Peyer's patch (tissue), 4 donors: ENCODE measurements at regions not wholly inside any gene's neighbourhood (a gene's known extent, or its start where the extent isn't known, plus 50 kb on each side); places are given as distances from the start of the nearest gene placed in this dataset.

Experiments used
- POLR2A ChIP-seq, 2 donors: fragments of 450-650 bp; IDR thresholded peaks; one replicate each; pipeline ENCODE4 v1.5.1; 2017; ENCODE audit warnings: antibody characterized with exemption in 2 of 2, mild to moderate bottlenecking in 2 of 2, moderate library complexity in 2 of 2
- TF ChIP-seq, protein P1 (sequence below), 6 experiments: fragments of 450-650 bp in 4 of 6; fragments of 200-600 bp in 2 of 6; sonication (generic) in 1 of 6; IDR thresholded peaks; one replicate each; pipeline ENCODE4 v1.5.1; 2017 to 2019; ENCODE audit warnings: antibody characterized with exemption in 6 of 6, mild to moderate bottlenecking in 3 of 6, moderate library complexity in 1 of 6

DNA sequence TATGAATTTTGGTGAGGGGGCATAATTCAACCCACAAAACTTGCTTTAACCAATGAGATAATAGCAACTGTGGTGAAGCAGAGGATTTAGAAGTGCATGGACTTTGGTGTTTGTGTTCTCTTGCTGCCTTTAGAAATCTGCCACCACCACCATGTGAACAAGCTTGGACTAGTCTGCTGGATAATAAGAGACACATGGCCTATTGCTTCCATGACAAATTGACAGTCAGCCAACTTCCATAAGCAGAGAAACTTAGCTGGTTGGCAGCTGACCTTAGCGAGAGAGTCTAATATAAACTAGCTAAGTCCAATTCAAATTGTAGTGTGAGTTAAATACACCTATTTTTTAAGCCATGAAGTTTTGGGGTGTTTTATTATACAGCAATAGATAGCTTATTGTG lies 482.1 kb upstream of the ANO5 start:
- TF ChIP-seq, protein P1, sequence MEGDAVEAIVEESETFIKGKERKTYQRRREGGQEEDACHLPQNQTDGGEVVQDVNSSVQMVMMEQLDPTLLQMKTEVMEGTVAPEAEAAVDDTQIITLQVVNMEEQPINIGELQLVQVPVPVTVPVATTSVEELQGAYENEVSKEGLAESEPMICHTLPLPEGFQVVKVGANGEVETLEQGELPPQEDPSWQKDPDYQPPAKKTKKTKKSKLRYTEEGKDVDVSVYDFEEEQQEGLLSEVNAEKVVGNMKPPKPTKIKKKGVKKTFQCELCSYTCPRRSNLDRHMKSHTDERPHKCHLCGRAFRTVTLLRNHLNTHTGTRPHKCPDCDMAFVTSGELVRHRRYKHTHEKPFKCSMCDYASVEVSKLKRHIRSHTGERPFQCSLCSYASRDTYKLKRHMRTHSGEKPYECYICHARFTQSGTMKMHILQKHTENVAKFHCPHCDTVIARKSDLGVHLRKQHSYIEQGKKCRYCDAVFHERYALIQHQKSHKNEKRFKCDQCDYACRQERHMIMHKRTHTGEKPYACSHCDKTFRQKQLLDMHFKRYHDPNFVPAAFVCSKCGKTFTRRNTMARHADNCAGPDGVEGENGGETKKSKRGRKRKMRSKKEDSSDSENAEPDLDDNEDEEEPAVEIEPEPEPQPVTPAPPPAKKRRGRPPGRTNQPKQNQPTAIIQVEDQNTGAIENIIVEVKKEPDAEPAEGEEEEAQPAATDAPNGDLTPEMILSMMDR (IDR thresholded peaks at IDR 0.05) = no peak
- TF ChIP-seq POLR2A (IDR thresholded peaks at IDR 0.05) = no peak
